ENCODE measurements at regions not wholly inside any gene's neighbourhood (a gene's known extent, or its start where the extent isn't known, plus 50 kb on each side); places are given as distances from the start of the nearest gene placed in this dataset.

- 88% methylated on average over 1 of the region's 1 CpG; no CpG with 5 or more reads in 1 of the 2 experiments for WGBS, 2 experiments (ENCODE audit: extremely low coverage in 1 of 2, insufficient coverage in 1 of 2, insufficient read length in 1 of 2, insufficient replicate concordance in 2 of 2, low coverage in 1 of 2, low lambda C conversion rate in 2 of 2, missing lambda C conversion rate in 1 of 2)
- H3K36me3 ChIP-seq (ENCODE audit: control insufficient read depth in 2 of 4, insufficient read depth in 4 of 4, low read length in 3 of 4), result no peaks in the 10 kb centered on the region
- H2BK120ac ChIP-seq (replicated peaks; ENCODE audit: low read depth, low read length), result no peak overlapping the region
- TF ChIP-seq TAF7 (optimal IDR thresholded peaks at IDR 0.05; ENCODE audit: borderline replicate concordance, low read depth, low read length), result no peak
- TF ChIP-seq FOSL1 (IDR thresholded peaks at IDR 0.05; ENCODE audit: insufficient read depth, low read depth, low read length), result no peak
- no peak for TF ChIP-seq E2F6 (IDR thresholded peaks at IDR 0.05)
- TF ChIP-seq CBX5 (IDR thresholded peaks at IDR 0.05; ENCODE audit: low read depth, low read length), result no peak
- TF ChIP-seq TCF12 (IDR thresholded peaks at IDR 0.05; ENCODE audit: low read depth, low read length), result no peak
- TF ChIP-seq SIN3A (conservative IDR thresholded peaks at IDR 0.05 in 1 of 2, IDR thresholded peaks at IDR 0.05 in 1 of 2; ENCODE audit: low read depth in 1 of 2, low read length in 2 of 2), result no peak
- no peak for TF ChIP-seq YY1 (IDR thresholded peaks at IDR 0.05; ENCODE audit: low read depth, low read length)
- no peak for TF ChIP-seq EP300 (IDR thresholded peaks at IDR 0.05; ENCODE audit: borderline replicate concordance in 1 of 2, low read depth in 2 of 2, low read length in 2 of 2)
- TF ChIP-seq KDM4A (IDR thresholded peaks at IDR 0.05; ENCODE audit: low read depth, low read length, severe bottlenecking), result no peak
- no peak for TF ChIP-seq SRF (IDR thresholded peaks at IDR 0.05; ENCODE audit: low read depth, low read length)
- no peak for TF ChIP-seq ASH2L (IDR thresholded peaks at IDR 0.05; ENCODE audit: low read length)
- no peak for TF ChIP-seq SP4 (IDR thresholded peaks at IDR 0.05; ENCODE audit: low read length)
- DNase-seq (ENCODE audit: low read depth in 1 of 2, low spot score in 2 of 2) (no peak), FAIRE-seq (no peak)
- no peak overlapping the region for H2BK5ac ChIP-seq (ENCODE audit: low read depth, low read length)
- H3K23me2 ChIP-seq (ENCODE audit: low read depth, low read length), result no peaks in the 10 kb centered on the region
- H3K14ac ChIP-seq (ENCODE audit: insufficient read length), result no peak overlapping the region
- no peak overlapping the region for H2AK5ac ChIP-seq (ENCODE audit: low read depth, low read length)
- no peak overlapping the region for H3K9ac ChIP-seq (replicated peaks in 1 of 4; ENCODE audit: extremely low read depth in 1 of 4, low read depth in 3 of 4, low read length in 3 of 4)
- no peak overlapping the region for H3K56ac ChIP-seq (replicated peaks; ENCODE audit: insufficient read length, low read depth, low read length)
- ChIA-PET POLR2A (ENCODE audit: partially characterized antibody) (no interaction called here), CTCF (ENCODE audit: partially characterized antibody) (interaction anchor here (1.2 kb wide), 2 partner anchors 190 to 255 kb away, joined by 3 to 6 read pairs; no protein-coding TSS in a partner anchor)
- H3K27ac ChIP-seq (ENCODE audit: low read depth, low read length), result no peak overlapping the region
- no peak overlapping the region for H3K4me3 ChIP-seq (ENCODE audit: extremely low read depth in 1 of 4, insufficient read depth in 2 of 4, low read depth in 3 of 4, low read length in 4 of 4)
- H2BK15ac ChIP-seq (ENCODE audit: low read length), result no peak overlapping the region
- no peaks in the 10 kb centered on the region for H3K79me1 ChIP-seq (ENCODE audit: low read depth, low read length)
- H4K8ac ChIP-seq (ENCODE audit: extremely low read depth, insufficient read depth, low read length), result no peak overlapping the region
- H4K5ac ChIP-seq (ENCODE audit: insufficient read length, low read depth, low read length), result no peak overlapping the region
- no peaks in the 10 kb centered on the region for H3K27me3 ChIP-seq (replicated peaks in 1 of 4; ENCODE audit: control insufficient read depth in 3 of 4, extremely low read depth in 1 of 4, insufficient read depth in 3 of 4, low read length in 3 of 4)
- H4K20me1 ChIP-seq (replicated peaks in 1 of 2; ENCODE audit: control insufficient read depth in 1 of 2, insufficient read depth in 2 of 2, low read length in 2 of 2), result no peaks in the 10 kb centered on the region
- H2AFZ ChIP-seq (ENCODE audit: low read length), result 0 out of 2 replicates have a peak overlapping the region, but pooled peaks have one; percentile 75
- no peaks in the 10 kb centered on the region for H3K79me2 ChIP-seq (ENCODE audit: control insufficient read depth in 1 of 2, insufficient read depth in 2 of 2, low read length in 2 of 2)
- H3K4me1 ChIP-seq (replicated peaks in 1 of 4; ENCODE audit: control insufficient read depth in 3 of 4, insufficient read depth in 4 of 4, low read length in 3 of 4), result no peaks in the 10 kb centered on the region
- no peak overlapping the region for H3K4ac ChIP-seq (replicated peaks; ENCODE audit: insufficient read length, low read depth, low read length)
- H3K9me3 ChIP-seq (ENCODE audit: insufficient read depth in 2 of 2, low read depth in 1 of 2, low read length in 1 of 2), result no peaks in the 10 kb centered on the region
- no peak overlapping the region for H2BK12ac ChIP-seq (ENCODE audit: low read depth, low read length)
- H3K4me2 ChIP-seq (ENCODE audit: insufficient read depth in 1 of 2, low read depth in 2 of 2, low read length in 2 of 2), result no peak overlapping the region
- no peak overlapping the region for H2BK20ac ChIP-seq (ENCODE audit: low read length)
- no peak overlapping the region for H4K91ac ChIP-seq (replicated peaks; ENCODE audit: insufficient read length, low read length)
- H3K23ac ChIP-seq (ENCODE audit: insufficient read length), result no peak overlapping the region
- H3K18ac ChIP-seq (ENCODE audit: extremely low read depth, low read length), result no peak overlapping the region
Observed at GRCh38 chr20:39619271-39619785, 657.2 kb downstream of the DHX35 start.
